ENCODE measurements at regions not wholly inside any gene's neighbourhood (a gene's known extent, or its start where the extent isn't known, plus 50 kb on each side); places are given as distances from the start of the nearest gene placed in this dataset.

- TF ChIP-seq KDM1A (IDR thresholded peaks at IDR 0.05; ENCODE audit: borderline replicate concordance, low read length) = no peak
- TF ChIP-seq, protein P1, sequence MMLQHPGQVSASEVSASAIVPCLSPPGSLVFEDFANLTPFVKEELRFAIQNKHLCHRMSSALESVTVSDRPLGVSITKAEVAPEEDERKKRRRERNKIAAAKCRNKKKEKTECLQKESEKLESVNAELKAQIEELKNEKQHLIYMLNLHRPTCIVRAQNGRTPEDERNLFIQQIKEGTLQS (IDR thresholded peaks at IDR 0.05; ENCODE audit: insufficient read depth, low read depth, low read length) = no peak
Observed at GRCh38 chr2:216787851-216788540, 71.9 kb downstream of the TNP1 start (continued).

Measured in H1 (cell line).